ENCODE measurements at regions not wholly inside any gene's neighbourhood (a gene's known extent, or its start where the extent isn't known, plus 50 kb on each side); places are given as distances from the start of the nearest gene placed in this dataset.
A peak's percentile ranks its signal among the peaks of the same experiment; 100 is the strongest.

DNA sequence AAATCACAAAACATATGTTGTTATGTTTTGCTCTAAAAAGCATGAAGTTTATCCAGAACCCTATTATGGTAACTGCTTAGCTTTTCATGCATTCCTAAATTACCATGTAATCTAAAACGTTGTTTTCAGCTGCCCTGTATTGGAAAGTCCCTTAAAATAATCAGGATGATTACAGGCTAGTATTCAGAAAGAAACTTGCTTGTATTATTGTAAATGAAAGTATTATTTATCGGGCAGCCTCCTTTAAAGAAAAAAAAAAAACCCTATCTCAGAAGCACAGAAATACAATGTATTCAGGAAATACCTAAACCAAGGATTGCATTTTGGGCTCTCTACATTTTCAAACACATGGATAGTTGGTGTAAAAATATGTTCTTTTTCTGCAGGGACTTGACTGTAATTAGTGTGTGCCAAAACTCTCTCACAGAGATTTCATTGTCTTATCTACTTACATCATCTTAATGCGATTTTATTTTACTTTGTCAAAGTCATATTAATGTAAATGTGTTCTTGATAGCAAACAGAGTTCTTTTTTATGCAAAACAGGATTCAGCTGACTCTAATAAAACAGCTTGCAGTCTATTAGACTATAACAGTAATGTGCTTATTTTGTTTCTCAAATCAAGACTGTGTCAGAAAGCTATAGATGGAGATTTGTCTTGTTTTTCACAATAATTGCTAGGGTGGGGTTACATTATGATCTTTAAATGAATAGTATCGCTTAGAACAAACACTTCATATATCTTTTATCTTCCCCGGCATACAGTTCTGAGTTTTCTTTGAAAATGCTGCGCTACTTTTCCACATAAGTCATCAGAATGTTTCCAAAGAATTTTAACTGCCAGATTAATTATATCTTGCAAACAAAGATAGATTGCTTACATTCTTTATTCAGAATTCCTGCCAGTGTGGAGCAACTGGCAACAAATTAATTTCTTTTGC lies 65.3 kb upstream of the ARID5B start:
- peak overlapping the region; percentile 37; the same call in 1 of the 2 replicates for H2AFZ ChIP-seq (ENCODE audit: low read depth)
- peaks cover 21% of the 10 kb centered on the region for H3F3A ChIP-seq (replicated peaks; ENCODE audit: insufficient read depth)
- ChIA-PET POLR2A (no interaction called here), CTCF (interaction anchor here (0.6 to 2.4 kb wide), 17 partner anchors 9 to 849 kb away, joined by 3 to 13 read pairs (median 4); no protein-coding TSS in a partner anchor)
- H3K27me3 ChIP-seq (ENCODE audit: insufficient read depth) = no peaks in the 10 kb centered on the region
- H4K20me1 ChIP-seq (ENCODE audit: insufficient read depth) = no peaks in the 10 kb centered on the region
- H3K79me2 ChIP-seq (ENCODE audit: insufficient read depth) = no peaks in the 10 kb centered on the region
- H3K36me3 ChIP-seq (replicated peaks in 1 of 2; ENCODE audit: control insufficient read depth in 1 of 2, insufficient read depth in 2 of 2, low read length in 1 of 2) = no peaks in the 10 kb centered on the region
- no peaks in the 10 kb centered on the region for H3K9me2 ChIP-seq
- peak overlapping the region; percentile 10 to 39; a peak in 3 of 4 replicates for H3K4me3 ChIP-seq (ENCODE audit: low read depth in 2 of 2, low read length in 1 of 2)
- H3K27ac ChIP-seq (ENCODE audit: low read depth in 2 of 2, low read length in 1 of 2) = peak overlapping the region; percentile 89 to 93
- peak overlapping the region; percentile 55 for H3K9ac ChIP-seq
- H3K9me3 ChIP-seq = no peaks in the 10 kb centered on the region
- DNase-seq = no peak
- H3K4me1 ChIP-seq (ENCODE audit: control insufficient read depth in 1 of 2, insufficient read depth in 2 of 2, low read depth in 1 of 2, low read length in 1 of 2) = peaks cover 21 to 29% of the 10 kb centered on the region in 2 experiments
- 11% methylated on average over 6 of the region's 6 CpGs for WGBS (ENCODE audit: low lambda C conversion rate)
- peak overlapping the region; percentile 71 for H3K4me2 ChIP-seq
- TF ChIP-seq RXRA (IDR thresholded peaks at IDR 0.05; ENCODE audit: borderline replicate concordance, low read depth) = no peak; the same call in 1 of the 2 replicates
- TF ChIP-seq MXI1 (IDR thresholded peaks at IDR 0.05; ENCODE audit: low read depth, low read length) = no peak
- TF ChIP-seq TCF12 (IDR thresholded peaks at IDR 0.05) = peak; percentile 60
- TF ChIP-seq SMC3 (IDR thresholded peaks at IDR 0.05; ENCODE audit: low read depth, low read length) = no peak
- TF ChIP-seq RFX5 (IDR thresholded peaks at IDR 0.05; ENCODE audit: low read length) = no peak
- no peak for TF ChIP-seq TAF1 (IDR thresholded peaks at IDR 0.05; ENCODE audit: borderline replicate concordance, low read depth, low read length)
- peak; percentile 14; the same call in 1 of the 2 replicates for TF ChIP-seq RAD21 (IDR thresholded peaks at IDR 0.05; ENCODE audit: low read length)
- TF ChIP-seq, protein P1, sequence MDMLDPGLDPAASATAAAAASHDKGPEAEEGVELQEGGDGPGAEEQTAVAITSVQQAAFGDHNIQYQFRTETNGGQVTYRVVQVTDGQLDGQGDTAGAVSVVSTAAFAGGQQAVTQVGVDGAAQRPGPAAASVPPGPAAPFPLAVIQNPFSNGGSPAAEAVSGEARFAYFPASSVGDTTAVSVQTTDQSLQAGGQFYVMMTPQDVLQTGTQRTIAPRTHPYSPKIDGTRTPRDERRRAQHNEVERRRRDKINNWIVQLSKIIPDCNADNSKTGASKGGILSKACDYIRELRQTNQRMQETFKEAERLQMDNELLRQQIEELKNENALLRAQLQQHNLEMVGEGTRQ (IDR thresholded peaks at IDR 0.05; ENCODE audit: borderline replicate concordance, low read depth, low read length) = no peak
- TF ChIP-seq EZH2phosphoT487 (IDR thresholded peaks at IDR 0.05; ENCODE audit: borderline replicate concordance, low read depth) = no peak
- TF ChIP-seq, protein P2, sequence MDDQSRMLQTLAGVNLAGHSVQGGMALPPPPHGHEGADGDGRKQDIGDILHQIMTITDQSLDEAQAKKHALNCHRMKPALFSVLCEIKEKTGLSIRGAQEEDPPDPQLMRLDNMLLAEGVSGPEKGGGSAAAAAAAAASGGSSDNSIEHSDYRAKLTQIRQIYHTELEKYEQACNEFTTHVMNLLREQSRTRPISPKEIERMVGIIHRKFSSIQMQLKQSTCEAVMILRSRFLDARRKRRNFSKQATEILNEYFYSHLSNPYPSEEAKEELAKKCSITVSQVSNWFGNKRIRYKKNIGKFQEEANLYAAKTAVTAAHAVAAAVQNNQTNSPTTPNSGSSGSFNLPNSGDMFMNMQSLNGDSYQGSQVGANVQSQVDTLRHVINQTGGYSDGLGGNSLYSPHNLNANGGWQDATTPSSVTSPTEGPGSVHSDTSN (IDR thresholded peaks at IDR 0.05) = peak; percentile 33; the same call in 1 of the 2 replicates
- no peak for TF ChIP-seq JUND (IDR thresholded peaks at IDR 0.05)
- TF ChIP-seq EP300 (IDR thresholded peaks at IDR 0.05; ENCODE audit: borderline replicate concordance in 1 of 2, low read depth in 1 of 2, low read length in 1 of 2) = peak; percentile 12 to 87
- no peak for TF ChIP-seq FOXM1 (IDR thresholded peaks at IDR 0.05; ENCODE audit: low read depth)
- peak; percentile 84 for TF ChIP-seq GATA2 (CRISPR knock-in tag; IDR thresholded peaks at IDR 0.05)
- TF ChIP-seq, protein P3, sequence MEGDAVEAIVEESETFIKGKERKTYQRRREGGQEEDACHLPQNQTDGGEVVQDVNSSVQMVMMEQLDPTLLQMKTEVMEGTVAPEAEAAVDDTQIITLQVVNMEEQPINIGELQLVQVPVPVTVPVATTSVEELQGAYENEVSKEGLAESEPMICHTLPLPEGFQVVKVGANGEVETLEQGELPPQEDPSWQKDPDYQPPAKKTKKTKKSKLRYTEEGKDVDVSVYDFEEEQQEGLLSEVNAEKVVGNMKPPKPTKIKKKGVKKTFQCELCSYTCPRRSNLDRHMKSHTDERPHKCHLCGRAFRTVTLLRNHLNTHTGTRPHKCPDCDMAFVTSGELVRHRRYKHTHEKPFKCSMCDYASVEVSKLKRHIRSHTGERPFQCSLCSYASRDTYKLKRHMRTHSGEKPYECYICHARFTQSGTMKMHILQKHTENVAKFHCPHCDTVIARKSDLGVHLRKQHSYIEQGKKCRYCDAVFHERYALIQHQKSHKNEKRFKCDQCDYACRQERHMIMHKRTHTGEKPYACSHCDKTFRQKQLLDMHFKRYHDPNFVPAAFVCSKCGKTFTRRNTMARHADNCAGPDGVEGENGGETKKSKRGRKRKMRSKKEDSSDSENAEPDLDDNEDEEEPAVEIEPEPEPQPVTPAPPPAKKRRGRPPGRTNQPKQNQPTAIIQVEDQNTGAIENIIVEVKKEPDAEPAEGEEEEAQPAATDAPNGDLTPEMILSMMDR (IDR thresholded peaks at IDR 0.05) = no peak
- 0 out of 2 replicates have a peak, but pooled peaks have one; percentile 18 for TF ChIP-seq POLR2AphosphoS5 (IDR thresholded peaks at IDR 0.05; ENCODE audit: low read depth, low read length)
- TF ChIP-seq CHD2 (IDR thresholded peaks at IDR 0.05; ENCODE audit: low read length, partially characterized antibody) = peak; percentile 55
- TF ChIP-seq, protein P4, sequence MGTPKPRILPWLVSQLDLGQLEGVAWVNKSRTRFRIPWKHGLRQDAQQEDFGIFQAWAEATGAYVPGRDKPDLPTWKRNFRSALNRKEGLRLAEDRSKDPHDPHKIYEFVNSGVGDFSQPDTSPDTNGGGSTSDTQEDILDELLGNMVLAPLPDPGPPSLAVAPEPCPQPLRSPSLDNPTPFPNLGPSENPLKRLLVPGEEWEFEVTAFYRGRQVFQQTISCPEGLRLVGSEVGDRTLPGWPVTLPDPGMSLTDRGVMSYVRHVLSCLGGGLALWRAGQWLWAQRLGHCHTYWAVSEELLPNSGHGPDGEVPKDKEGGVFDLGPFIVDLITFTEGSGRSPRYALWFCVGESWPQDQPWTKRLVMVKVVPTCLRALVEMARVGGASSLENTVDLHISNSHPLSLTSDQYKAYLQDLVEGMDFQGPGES (IDR thresholded peaks at IDR 0.05; ENCODE audit: low read depth, low read length) = no peak
- TF ChIP-seq, protein P5, sequence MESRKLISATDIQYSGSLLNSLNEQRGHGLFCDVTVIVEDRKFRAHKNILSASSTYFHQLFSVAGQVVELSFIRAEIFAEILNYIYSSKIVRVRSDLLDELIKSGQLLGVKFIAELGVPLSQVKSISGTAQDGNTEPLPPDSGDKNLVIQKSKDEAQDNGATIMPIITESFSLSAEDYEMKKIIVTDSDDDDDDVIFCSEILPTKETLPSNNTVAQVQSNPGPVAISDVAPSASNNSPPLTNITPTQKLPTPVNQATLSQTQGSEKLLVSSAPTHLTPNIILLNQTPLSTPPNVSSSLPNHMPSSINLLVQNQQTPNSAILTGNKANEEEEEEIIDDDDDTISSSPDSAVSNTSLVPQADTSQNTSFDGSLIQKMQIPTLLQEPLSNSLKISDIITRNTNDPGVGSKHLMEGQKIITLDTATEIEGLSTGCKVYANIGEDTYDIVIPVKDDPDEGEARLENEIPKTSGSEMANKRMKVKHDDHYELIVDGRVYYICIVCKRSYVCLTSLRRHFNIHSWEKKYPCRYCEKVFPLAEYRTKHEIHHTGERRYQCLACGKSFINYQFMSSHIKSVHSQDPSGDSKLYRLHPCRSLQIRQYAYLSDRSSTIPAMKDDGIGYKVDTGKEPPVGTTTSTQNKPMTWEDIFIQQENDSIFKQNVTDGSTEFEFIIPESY (IDR thresholded peaks at IDR 0.05; ENCODE audit: borderline replicate concordance, low read depth) = no peak
- no peak for TF ChIP-seq GABPA (IDR thresholded peaks at IDR 0.05; ENCODE audit: low read depth)
- no peak for TF ChIP-seq YY1 (IDR thresholded peaks at IDR 0.05; ENCODE audit: low read depth)
- no peak for TF ChIP-seq NFIC (IDR thresholded peaks at IDR 0.05; ENCODE audit: borderline replicate concordance)
- TF ChIP-seq RCOR1 (IDR thresholded peaks at IDR 0.05; ENCODE audit: low read length) = peak; percentile 77; the same call in 1 of the 2 replicates
- TF ChIP-seq MEF2A (IDR thresholded peaks at IDR 0.05; ENCODE audit: borderline replicate concordance, low read depth) = no peak
- TF ChIP-seq, protein P6, sequence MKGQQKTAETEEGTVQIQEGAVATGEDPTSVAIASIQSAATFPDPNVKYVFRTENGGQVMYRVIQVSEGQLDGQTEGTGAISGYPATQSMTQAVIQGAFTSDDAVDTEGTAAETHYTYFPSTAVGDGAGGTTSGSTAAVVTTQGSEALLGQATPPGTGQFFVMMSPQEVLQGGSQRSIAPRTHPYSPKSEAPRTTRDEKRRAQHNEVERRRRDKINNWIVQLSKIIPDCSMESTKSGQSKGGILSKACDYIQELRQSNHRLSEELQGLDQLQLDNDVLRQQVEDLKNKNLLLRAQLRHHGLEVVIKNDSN (IDR thresholded peaks at IDR 0.05; ENCODE audit: borderline replicate concordance, low read depth) = no peak
- no peak for TF ChIP-seq ELF1 (IDR thresholded peaks at IDR 0.05)
